HFFc6 (cell line): ENCODE measurements at regions not wholly inside any gene's neighbourhood (a gene's known extent, or its start where the extent isn't known, plus 50 kb on each side); places are given as distances from the start of the nearest gene placed in this dataset.

Experiments used
- DNase-seq: peaks from one replicate; pipeline ENCODE4 v3.0.0-alpha.2; 2018
- H3K27ac Mint-ChIP-seq: 2 replicates; pipeline ENCODE4 v1.8.0; 2020; ENCODE audit warnings: mild to moderate bottlenecking, mixed read lengths
- H3K27me3 Mint-ChIP-seq: 2 replicates; pipeline ENCODE4 v1.8.0; 2021; ENCODE audit warnings: mild to moderate bottlenecking, moderate library complexity, mixed read lengths; ENCODE audit not compliant: insufficient read depth
- H3K36me3 Mint-ChIP-seq: 2 replicates; pipeline ENCODE4 v1.8.0; 2021; ENCODE audit warnings: low read depth, mixed read lengths
- H3K4me1 Mint-ChIP-seq: 2 replicates; pipeline ENCODE4 v1.8.0; 2020; ENCODE audit warnings: low read depth, mixed read lengths
- H3K4me3 Mint-ChIP-seq: 2 replicates; pipeline ENCODE4 v1.8.0; 2020; ENCODE audit warnings: mild to moderate bottlenecking, moderate library complexity, mixed read lengths
- H3K9me3 Mint-ChIP-seq: 2 replicates; pipeline ENCODE4 v1.8.0; 2020; ENCODE audit warnings: mild to moderate bottlenecking, mixed read lengths
- CTCF ChIP-seq: fragments of 200-600 bp; sonication (generic); IDR thresholded peaks from 2 replicates; pipeline ENCODE4 v1.5.0; 2021; ENCODE audit warnings: antibody characterized with exemption, mild to moderate bottlenecking

- Mint-ChIP-seq H3K9me3 (no peaks in the 10 kb centered on the region), H3K4me3 (no peak overlapping the region), H3K27ac (no peak overlapping the region), H3K27me3 (no peaks in the 10 kb centered on the region; the same call in 1 of the 2 replicates), H3K36me3 (peaks cover 4% of the 10 kb centered on the region; the same call in 1 of the 2 replicates), H3K4me1 (peaks cover 40% of the 10 kb centered on the region)
- peak; percentile 28 for DNase-seq
- no peak for TF ChIP-seq CTCF
These were observed 420.6 kb downstream of the IRS1 start for GRCh38 chr2:226378753-226379705.

- H3K4me3 Mint-ChIP-seq: no peak overlapping the region
- no peak overlapping the region for H3K27ac Mint-ChIP-seq
- TF ChIP-seq CTCF: no peak
- no peaks in the 10 kb centered on the region for H3K9me3 Mint-ChIP-seq
- peaks cover 31% of the 10 kb centered on the region for H3K4me1 Mint-ChIP-seq
- no peaks in the 10 kb centered on the region; the same call in 1 of the 2 replicates for H3K27me3 Mint-ChIP-seq
- H3K36me3 Mint-ChIP-seq: peaks cover 4% of the 10 kb centered on the region; the same call in 1 of the 2 replicates
- no peak for DNase-seq
These were observed 423.0 kb downstream of the IRS1 start for GRCh38 chr2:226376516-226377180.

GRCh38 chr2:226366920-226367319 lies 432.7 kb downstream of the IRS1 start:
- Mint-ChIP-seq H3K36me3 (0 out of 2 replicates have a peak, but pooled peaks cover 4% of the 10 kb centered on the region), H3K4me1 (peaks cover 22% of the 10 kb centered on the region)
- TF ChIP-seq CTCF: no peak

GRCh38 chr2:226364217-226364616 lies 435.4 kb downstream of the IRS1 start:
- DNase-seq: no peak
- Mint-ChIP-seq H3K4me3 (no peak overlapping the region), H3K9me3 (no peaks in the 10 kb centered on the region), H3K27me3 (no peaks in the 10 kb centered on the region; the same call in 1 of the 2 replicates), H3K36me3 (peaks cover 4% of the 10 kb centered on the region; the same call in 1 of the 2 replicates), H3K27ac (no peak overlapping the region; the same call in 1 of the 2 replicates), H3K4me1 (peaks cover 14% of the 10 kb centered on the region)
- TF ChIP-seq CTCF: no peak

More at GRCh38 chr2:226366920-226367319, 432.7 kb downstream of the IRS1 start:
- Mint-ChIP-seq H3K27me3 (no peaks in the 10 kb centered on the region; the same call in 1 of the 2 replicates), H3K27ac (no peak overlapping the region), H3K9me3 (no peaks in the 10 kb centered on the region), H3K4me3 (no peak overlapping the region)
- no peak for DNase-seq

GRCh38 chr2:226362980-226363379 lies 436.6 kb downstream of the IRS1 start:
- H3K4me1 Mint-ChIP-seq: peaks cover 14% of the 10 kb centered on the region
- DNase-seq: peak; percentile 47
- H3K4me3 Mint-ChIP-seq: no peak overlapping the region
- H3K27ac Mint-ChIP-seq: no peak overlapping the region
- peaks cover 4% of the 10 kb centered on the region; the same call in 1 of the 2 replicates for H3K36me3 Mint-ChIP-seq
- TF ChIP-seq CTCF: no peak
- no peaks in the 10 kb centered on the region; the same call in 1 of the 2 replicates for H3K27me3 Mint-ChIP-seq
- H3K9me3 Mint-ChIP-seq: no peaks in the 10 kb centered on the region
